Prostate gland (tissue), 2 donors: ENCODE measurements at regions not wholly inside any gene's neighbourhood (a gene's known extent, or its start where the extent isn't known, plus 50 kb on each side); places are given as distances from the start of the nearest gene placed in this dataset.

Experiments used
- CTCF ChIP-seq, 4 experiments: fragments of 200-600 bp in 2 of 4; fragments of 450-650 bp in 2 of 4; sonication (generic) in 2 of 4; IDR thresholded peaks; 1 replicate in 3 of 4; 2 replicates in 1 of 4; pipeline ENCODE4 v1.5.1; 2016 to 2019; ENCODE audit warnings: antibody characterized with exemption in 4 of 4, mild to moderate bottlenecking in 2 of 4, moderate library complexity in 2 of 4
- POLR2A ChIP-seq: fragments of 450-650 bp; IDR thresholded peaks from one replicate; pipeline ENCODE4 v1.6.1; 2016; ENCODE audit warnings: antibody characterized with exemption, mild to moderate bottlenecking

- TF ChIP-seq CTCF (IDR thresholded peaks at IDR 0.05) (no peak), POLR2A (no peak)
These were observed 237.8 kb upstream of the RBMS1 start for GRCh38 chr2:160731415-160731814.
